NOMO-1 (cell line): ENCODE measurements at regions not wholly inside any gene's neighbourhood (a gene's known extent, or its start where the extent isn't known, plus 50 kb on each side); places are given as distances from the start of the nearest gene placed in this dataset.

Source experiments
- DNase-seq, 2 experiments: peaks; one replicate each; lab custom pipeline; 2025; ENCODE audit not compliant: unreplicated experiment in 2 of 2; lab: John Stamatoyannopoulos, UW

- no peak for DNase-seq
Observed at GRCh38 chr6:134642279-134642678, 307.6 kb downstream of the ALDH8A1 start.

DNA sequence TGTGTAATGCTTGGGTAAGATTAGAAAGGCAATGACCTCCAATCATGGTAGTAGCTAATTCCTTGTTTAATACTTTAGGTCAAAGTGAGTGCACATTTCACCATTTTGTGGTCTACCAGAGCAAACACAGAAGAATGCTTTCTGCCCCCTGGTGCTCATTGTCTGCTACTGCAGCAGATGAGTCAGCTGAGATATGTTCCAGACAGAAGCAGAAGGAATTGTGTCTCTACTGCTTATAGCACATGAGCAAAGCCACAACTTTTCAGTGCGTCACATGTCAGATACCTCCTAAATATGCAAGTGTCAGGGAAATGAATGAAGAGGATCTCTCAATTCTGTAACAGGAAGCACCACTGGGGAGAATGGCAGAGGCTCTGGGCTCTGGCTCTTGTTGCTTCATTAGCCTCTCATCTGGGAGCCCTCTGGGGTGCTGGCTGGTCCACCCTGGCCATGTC is 308.9 kb downstream of the ALDH8A1 start:
- peak; percentile 48 to 95 for DNase-seq

DNA sequence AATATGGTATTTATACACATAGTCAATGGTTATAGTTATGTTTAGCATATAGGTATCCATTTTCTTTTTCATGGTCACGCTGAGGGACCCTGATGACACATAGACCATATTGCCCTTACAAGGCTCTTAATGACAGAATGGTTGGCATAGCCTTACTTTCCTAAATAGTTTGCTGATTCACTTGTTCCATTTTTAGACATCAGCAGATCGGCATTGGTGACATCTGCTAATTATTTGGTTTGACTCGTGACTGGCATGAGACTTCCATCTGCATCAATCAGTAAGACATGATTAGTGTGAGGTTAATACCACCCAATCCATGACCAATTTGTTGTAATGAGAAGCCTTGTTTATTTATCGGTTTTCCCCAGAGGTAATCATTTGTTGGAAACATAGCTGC is 309.7 kb downstream of the ALDH8A1 start:
- no peak for DNase-seq

- no peak for DNase-seq
Observed at GRCh38 chr6:134637847-134638437, 312.0 kb downstream of the ALDH8A1 start.

- DNase-seq: no peak
Observed at GRCh38 chr6:134637282-134637681, 312.6 kb downstream of the ALDH8A1 start.

- no peak for DNase-seq
Observed at GRCh38 chr6:134636186-134636799, 313.6 kb downstream of the ALDH8A1 start.

- DNase-seq: peak; percentile 13 to 22
Observed at GRCh38 chr6:134634966-134635365, 314.9 kb downstream of the ALDH8A1 start.

- DNase-seq: no peak
Observed at GRCh38 chr6:134634466-134634865, 315.4 kb downstream of the ALDH8A1 start.

DNA sequence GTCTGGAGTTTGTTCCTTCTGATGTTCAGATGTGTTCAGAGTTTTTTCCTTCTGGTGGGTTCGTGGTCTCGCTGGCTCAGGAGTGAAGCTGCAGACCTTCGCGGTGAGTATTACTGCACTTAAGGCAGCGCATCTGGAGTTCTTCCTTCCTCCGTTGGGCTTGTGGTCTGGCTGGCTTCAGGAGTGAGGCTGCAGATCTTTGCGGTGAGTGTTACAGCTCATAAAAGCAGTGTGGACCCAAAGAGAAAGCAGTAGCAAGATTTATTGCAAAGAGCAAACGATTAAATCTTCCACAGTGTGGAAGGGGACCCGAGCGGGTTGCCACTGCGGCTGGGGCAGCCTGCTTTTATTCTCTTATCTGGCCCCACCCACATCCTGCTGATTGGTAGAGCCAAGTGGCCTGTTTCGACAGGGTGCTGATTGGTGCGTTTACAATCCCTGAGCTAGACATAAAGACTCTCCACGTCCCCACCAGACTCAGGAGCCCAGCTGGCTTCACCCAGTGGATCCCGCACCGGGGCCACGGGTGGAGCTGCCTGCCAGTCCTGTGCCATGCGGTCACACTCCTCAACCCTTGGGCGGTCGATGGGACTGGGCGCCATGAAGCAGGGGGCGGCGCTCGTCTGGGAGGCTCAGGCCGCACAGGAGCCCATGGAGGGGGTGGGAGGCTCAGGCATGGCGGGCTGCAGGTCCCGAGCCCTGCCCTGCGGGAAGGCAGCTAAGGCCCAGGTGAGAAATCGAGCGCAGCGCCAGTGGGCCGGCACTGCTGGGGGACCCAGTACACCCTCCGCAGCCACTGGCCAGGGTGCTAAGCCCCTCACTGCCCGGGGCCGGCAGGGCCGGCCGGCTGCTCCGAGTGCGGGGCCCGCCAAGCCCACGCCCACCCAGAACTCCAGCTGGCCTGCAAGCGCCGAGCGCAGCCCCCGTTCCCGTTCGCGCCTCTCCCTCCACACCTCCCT is 315.3 kb upstream of the SGK1 start:
- DNase-seq: peak; percentile 88 to 95

- DNase-seq: no peak
Observed at GRCh38 chr6:134632024-134632423, 314.1 kb upstream of the SGK1 start.

DNA sequence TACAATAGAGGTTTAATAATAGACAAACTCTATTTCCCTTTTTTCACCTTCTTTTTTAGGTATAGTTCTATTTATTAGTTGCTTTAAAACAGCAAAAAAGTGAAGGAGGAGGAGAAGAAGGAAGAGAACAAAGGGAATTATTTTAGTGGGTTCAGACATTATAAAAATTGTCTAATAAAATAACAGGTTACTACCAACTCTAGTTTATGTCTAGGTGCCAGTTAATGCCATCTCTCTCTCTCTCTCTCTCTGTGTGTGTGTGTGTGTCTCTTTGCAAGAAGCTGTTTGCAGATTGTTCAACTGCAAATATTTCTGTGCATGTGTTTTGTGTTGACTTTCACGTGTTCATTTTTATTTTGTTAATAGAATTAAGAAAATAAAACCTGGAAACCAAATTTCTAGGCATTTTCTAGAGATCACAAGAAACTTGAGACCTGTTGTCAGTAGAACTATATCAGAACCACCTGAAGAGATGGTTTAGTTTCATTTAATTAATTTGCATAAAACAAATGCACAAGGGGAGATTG is 313.5 kb upstream of the SGK1 start:
- DNase-seq: no peak

DNA sequence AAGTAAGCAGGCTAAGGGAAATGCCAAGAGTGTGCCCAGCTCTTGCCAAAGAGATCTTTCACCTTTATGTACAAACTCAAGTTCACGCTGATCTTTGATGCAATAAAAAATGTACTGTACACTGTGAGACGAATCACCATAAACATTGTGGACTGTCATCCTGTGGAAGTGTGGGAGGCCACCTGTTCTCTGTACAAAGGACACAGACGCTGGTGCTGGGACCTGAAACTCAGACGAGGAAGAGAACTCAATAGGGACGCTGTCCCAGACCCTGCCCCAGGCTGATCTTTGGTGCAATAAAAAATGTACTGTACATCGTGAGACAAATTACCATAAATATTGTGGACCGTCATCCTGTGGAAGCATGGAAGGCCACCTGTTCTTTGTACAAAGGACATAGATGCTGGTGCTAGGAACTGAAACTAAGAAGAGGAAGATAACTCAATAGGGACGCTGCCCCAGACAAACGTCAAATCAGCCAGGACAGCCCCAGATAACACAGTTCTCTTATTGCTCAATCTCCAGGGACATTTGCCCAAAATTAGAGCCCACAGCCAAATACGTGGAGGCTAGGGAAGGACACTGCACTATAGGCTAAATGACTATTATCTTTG is 312.7 kb upstream of the SGK1 start:
- peak; percentile 77 to 93 for DNase-seq

DNA sequence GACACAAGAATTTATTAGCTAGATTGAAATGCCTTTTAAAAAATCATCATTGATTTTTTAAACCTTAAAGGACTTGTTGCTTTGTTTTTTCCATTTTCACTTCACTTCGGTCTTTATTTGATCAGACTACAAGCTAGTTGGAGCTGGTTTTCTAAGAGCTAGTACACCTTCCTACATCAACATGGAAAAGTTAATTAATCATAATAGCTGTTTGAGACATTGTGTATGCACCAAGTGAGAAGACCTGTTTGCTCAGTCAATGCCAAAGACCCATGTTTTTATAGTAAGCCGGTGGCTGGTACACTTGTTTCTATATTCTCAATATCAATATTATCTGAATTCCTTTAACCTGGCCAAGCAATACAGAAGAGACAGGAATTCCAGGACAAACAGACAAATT is 310.2 kb upstream of the SGK1 start:
- no peak for DNase-seq

GRCh38 chr6:134627707-134628106 is 309.8 kb upstream of the SGK1 start:
- no peak for DNase-seq

DNA sequence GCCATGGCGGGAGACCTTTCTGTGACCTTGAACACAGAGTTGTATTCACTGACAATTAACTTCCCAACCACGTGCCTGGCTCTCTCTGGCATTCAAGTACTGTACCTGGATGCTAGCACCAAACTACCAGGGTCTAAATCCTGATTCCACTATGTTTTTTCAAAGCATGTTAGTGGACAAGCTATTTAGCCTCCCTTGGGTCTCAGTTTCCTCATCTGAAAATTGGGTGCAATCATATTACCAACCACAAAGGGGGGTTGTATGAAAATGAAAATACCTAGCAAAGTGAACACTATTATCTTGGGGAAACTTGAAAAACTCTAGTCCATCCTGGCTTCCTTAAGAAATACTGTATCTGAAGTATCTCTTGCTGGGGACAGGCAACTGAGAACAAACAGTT is 308.7 kb upstream of the SGK1 start:
- no peak for DNase-seq

GRCh38 chr6:134626086-134626485 is 308.2 kb upstream of the SGK1 start:
- no peak for DNase-seq

DNA sequence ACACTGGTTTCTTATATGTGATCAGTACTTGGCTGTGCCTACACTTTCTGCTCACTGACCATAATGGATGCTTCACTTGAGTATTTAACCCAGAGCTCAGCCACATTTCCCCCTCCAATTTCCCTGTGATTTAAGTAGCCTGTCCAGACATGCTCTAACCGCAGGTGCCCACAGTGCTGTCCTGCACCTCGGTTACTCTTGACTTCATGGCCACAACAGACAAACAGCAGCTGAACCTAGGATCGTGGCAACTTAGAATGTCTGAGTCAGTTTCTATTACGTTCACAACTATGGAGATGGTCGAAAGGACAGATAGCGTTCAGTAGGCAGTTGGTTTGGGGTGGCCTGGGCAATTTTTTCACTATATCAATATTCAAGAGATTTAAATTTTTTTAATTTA is 306.9 kb upstream of the SGK1 start:
- DNase-seq: no peak

GRCh38 chr6:134623401-134623800 is 305.5 kb upstream of the SGK1 start:
- peak; percentile 54 to 85 for DNase-seq

- DNase-seq: no peak
Observed at GRCh38 chr6:134622382-134623173, 304.7 kb upstream of the SGK1 start.

GRCh38 chr6:134621858-134622257 is 303.9 kb upstream of the SGK1 start:
- DNase-seq: no peak
